Activated CD8-positive, alpha-beta T cell treated with anti-CD3 and anti-CD28 coated beads for 36 hours (primary cell): ENCODE measurements at regions not wholly inside any gene's neighbourhood (a gene's known extent, or its start where the extent isn't known, plus 50 kb on each side); places are given as distances from the start of the nearest gene placed in this dataset.

Experiments used
- ATAC-seq: fragments of 200-7000 bp; cut with Tn5 transposase; one replicate; pipeline ENCODE4 v1.10.0; 2021; ENCODE audit warnings: mild to moderate bottlenecking, moderate library complexity
- CTCF ChIA-PET: fragments of 350-600 bp; sonication (Branson Sonifier 250); formaldehyde crosslinking; loops from one replicate; lab custom pipeline; 2021; ENCODE audit warnings: antibody characterized with exemption; lab: Charles Lee
- POLR2A ChIA-PET: fragments of 350-600 bp; sonication (Branson Sonifier 250); formaldehyde crosslinking; loops from one replicate; lab custom pipeline; 2021; ENCODE audit warnings: antibody characterized with exemption; lab: Charles Lee
- DNase-seq: peaks from one replicate; pipeline ENCODE4 v3.0.0-alpha.2; 2020
- H3K27ac Mint-ChIP-seq: one replicate; pipeline ENCODE4 v1.8.0; 2021; ENCODE audit warnings: mild to moderate bottlenecking, mixed read lengths
- H3K27me3 Mint-ChIP-seq: one replicate; pipeline ENCODE4 v1.8.0; 2021; ENCODE audit warnings: mixed read lengths
- H3K36me3 Mint-ChIP-seq: one replicate; pipeline ENCODE4 v1.8.0; 2021; ENCODE audit warnings: low read depth, mixed read lengths
- H3K4me1 Mint-ChIP-seq: one replicate; pipeline ENCODE4 v1.8.0; 2021; ENCODE audit warnings: low read depth, mixed read lengths
- H3K4me3 Mint-ChIP-seq: one replicate; pipeline ENCODE4 v1.8.0; 2021; ENCODE audit warnings: mild to moderate bottlenecking, moderate library complexity, mixed read lengths
- H3K9me3 Mint-ChIP-seq: one replicate; pipeline ENCODE4 v1.8.0; 2021; ENCODE audit warnings: mixed read lengths
- CTCF ChIP-seq: fragments of 200-600 bp; IDR thresholded peaks from one replicate; pipeline ENCODE4 v1.8.0; 2022; ENCODE audit warnings: antibody characterized with exemption, mild to moderate bottlenecking
- intact Hi-C: fragments of 100-400 bp; cut with micrococcal nuclease; formaldehyde crosslinking; loops from one replicate; pipeline ENCODE4 v1.10.0; 2022

- CTCF ChIA-PET = interaction anchor here (1.7 kb wide), 1 partner anchor 11 kb away, joined by 4 read pairs; no protein-coding TSS in a partner anchor
- Mint-ChIP-seq H3K27ac (no peak overlapping the region), H3K4me1 (no peaks in the 10 kb centered on the region)
Measured at GRCh38 chr3:116767726-116768125, 58.1 kb downstream of the TUSC7 start.

DNA sequence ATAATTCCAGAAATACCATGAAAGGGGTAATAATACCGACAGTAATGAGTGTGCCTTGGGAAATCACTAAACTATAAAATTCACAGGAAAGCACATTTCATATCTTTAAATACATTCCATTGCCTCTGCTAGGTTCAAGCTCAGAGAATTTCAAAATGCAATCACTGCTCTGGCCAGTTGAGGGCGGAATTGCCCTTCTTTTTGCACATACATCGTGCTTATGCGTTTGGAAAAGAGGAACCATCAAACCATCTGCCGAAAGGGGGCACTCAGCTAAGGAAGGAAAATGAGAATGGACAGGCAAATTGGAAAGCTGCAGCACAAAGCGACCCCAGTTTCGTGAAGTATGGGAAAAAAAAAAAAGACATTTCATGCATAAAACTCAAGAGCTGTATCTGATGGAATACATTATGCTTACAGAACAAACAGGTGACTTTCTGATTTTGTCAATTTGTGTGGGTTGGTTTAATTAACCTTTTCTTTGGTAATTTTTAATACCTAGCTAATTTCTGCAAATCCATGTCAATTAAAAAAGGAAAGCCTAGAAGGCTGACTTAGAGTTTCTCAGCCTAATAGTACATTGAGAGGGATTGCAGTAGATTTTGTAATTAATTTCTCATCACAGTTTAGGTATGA, 61.4 kb downstream of the TUSC7 start:
- Mint-ChIP-seq H3K36me3 (no peaks in the 10 kb centered on the region), H3K4me1 (no peaks in the 10 kb centered on the region), H3K9me3 (no peaks in the 10 kb centered on the region), H3K27ac (no peak overlapping the region), H3K27me3 (peaks cover 1% of the 10 kb centered on the region), H3K4me3 (no peak overlapping the region)
- ChIA-PET CTCF (interaction anchor here (0.7 to 1.4 kb wide), 13 partner anchors 9 to 1994 kb away, joined by 3 to 8 read pairs (median 3); no protein-coding TSS in a partner anchor), POLR2A (interaction anchor here (0.5 kb wide), 1 partner anchor 855 kb away, joined by 3 read pairs; no protein-coding TSS in a partner anchor)
- intact Hi-C loops = no loop called here
- DNase-seq (peak; percentile 69), ATAC-seq (peak; percentile 66)
- TF ChIP-seq CTCF = peak; percentile 73

More at GRCh38 chr3:116767726-116768125, 58.1 kb downstream of the TUSC7 start:
- H3K9me3 Mint-ChIP-seq = no peaks in the 10 kb centered on the region
- peaks cover 1% of the 10 kb centered on the region for H3K27me3 Mint-ChIP-seq
- no peaks in the 10 kb centered on the region for H3K36me3 Mint-ChIP-seq
- POLR2A ChIA-PET = no interaction called here
- ATAC-seq (no peak), DNase-seq (no peak)
- H3K4me3 Mint-ChIP-seq = no peak overlapping the region
- intact Hi-C loops = no loop called here
- no peak for TF ChIP-seq CTCF

GRCh38 chr3:116776880-116777785, 67.6 kb downstream of the TUSC7 start:
- Mint-ChIP-seq H3K27ac (no peak overlapping the region), H3K4me3 (no peak overlapping the region), H3K9me3 (no peaks in the 10 kb centered on the region), H3K4me1 (no peaks in the 10 kb centered on the region), H3K36me3 (no peaks in the 10 kb centered on the region), H3K27me3 (no peaks in the 10 kb centered on the region)
- ChIA-PET CTCF (no interaction called here), POLR2A (no interaction called here)
- intact Hi-C loops = no loop called here
- ATAC-seq (no peak), DNase-seq (no peak)
- no peak for TF ChIP-seq CTCF

GRCh38 chr3:116785226-116785625, 75.6 kb downstream of the TUSC7 start:
- intact Hi-C loops = no loop called here
- H3K27me3 Mint-ChIP-seq = no peaks in the 10 kb centered on the region
- CTCF ChIA-PET = no interaction called here
- no peak overlapping the region for H3K27ac Mint-ChIP-seq
- ATAC-seq = no peak
- no peaks in the 10 kb centered on the region for H3K4me1 Mint-ChIP-seq
- no peak for TF ChIP-seq CTCF
- H3K36me3 Mint-ChIP-seq = no peaks in the 10 kb centered on the region
- no peak overlapping the region for H3K4me3 Mint-ChIP-seq
- DNase-seq = no peak
- H3K9me3 Mint-ChIP-seq = no peaks in the 10 kb centered on the region
- POLR2A ChIA-PET = interaction anchor here (0.7 kb wide), 1 partner anchor 881 kb away, joined by 3 read pairs; no protein-coding TSS in a partner anchor

GRCh38 chr3:116802651-116803050, 93.1 kb downstream of the TUSC7 start:
- CTCF ChIA-PET = no interaction called here
- Mint-ChIP-seq H3K36me3 (no peaks in the 10 kb centered on the region), H3K4me3 (no peak overlapping the region), H3K4me1 (no peaks in the 10 kb centered on the region), H3K9me3 (peaks cover 3% of the 10 kb centered on the region), H3K27me3 (no peaks in the 10 kb centered on the region), H3K27ac (no peak overlapping the region)
- POLR2A ChIA-PET = no interaction called here
- no peak for ATAC-seq
- DNase-seq = no peak
- no peak for TF ChIP-seq CTCF
- intact Hi-C loops = no loop called here
